PC-3 (cell line): ENCODE measurements at regions not wholly inside any gene's neighbourhood (a gene's known extent, or its start where the extent isn't known, plus 50 kb on each side); places are given as distances from the start of the nearest gene placed in this dataset.

Experiments
- CTCF ChIP-seq: fragments of 300-600 bp; sonication (generic); conservative IDR thresholded peaks from 2 replicates; pipeline ENCODE4 v1.5.1; 2017; ENCODE audit warnings: antibody characterized with exemption, low read depth, mild to moderate bottlenecking, low read length
- EZH2 ChIP-seq: fragments of 300-600 bp; sonication (generic); IDR thresholded peaks from one replicate; pipeline ENCODE4 v1.6.1; 2017; ENCODE audit warnings: antibody characterized with exemption, mild to moderate bottlenecking, low read length; ENCODE audit not compliant: unreplicated experiment
- EZH2phosphoT487 ChIP-seq: fragments of 300-600 bp; sonication (generic); IDR thresholded peaks from 2 replicates; pipeline ENCODE4 v1.6.1; 2018; ENCODE audit warnings: mild to moderate bottlenecking, antibody characterized with exemption, low read length, borderline replicate concordance

GRCh38 chr18:44066541-44066940, 614.1 kb upstream of the SETBP1 start:
- TF ChIP-seq CTCF (no peak), EZH2 (no peak), EZH2phosphoT487 (no peak)
